T-helper 1 cell (primary cell): ENCODE measurements at regions not wholly inside any gene's neighbourhood (a gene's known extent, or its start where the extent isn't known, plus 50 kb on each side); places are given as distances from the start of the nearest gene placed in this dataset.

Experiments
- DNase-seq, 5 donors: peaks; one replicate each; pipeline ENCODE4 v3.0.0-alpha.2; 2012 to 2020

DNA sequence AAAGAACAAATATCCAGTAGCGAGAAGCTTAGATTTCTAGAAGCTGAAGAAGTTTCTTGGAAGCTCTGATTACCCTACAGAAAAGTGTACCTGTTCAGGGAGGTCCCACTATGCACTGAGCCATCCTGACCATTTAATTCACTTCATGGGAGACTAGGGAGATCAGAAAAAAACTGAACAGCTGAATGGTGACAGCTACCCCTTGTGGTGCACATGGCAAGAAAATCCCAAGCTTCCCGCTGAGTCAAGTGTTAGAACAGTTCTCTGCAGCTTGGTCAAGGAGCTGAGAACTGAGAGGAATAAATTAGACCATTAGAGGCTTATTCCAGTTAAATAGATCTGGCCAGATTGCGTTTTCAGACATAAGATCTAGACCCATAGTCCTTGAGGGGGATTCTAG lies 197.2 kb upstream of the VEPH1 start:
- no peak for DNase-seq

GRCh38 chr3:157695586-157695985 lies 192.4 kb upstream of the VEPH1 start:
- DNase-seq: no peak

- no peak for DNase-seq
Observed at GRCh38 chr3:157695103-157695502, 191.9 kb upstream of the VEPH1 start.

GRCh38 chr3:157693762-157694161 lies 190.5 kb upstream of the VEPH1 start:
- DNase-seq: no peak

DNA sequence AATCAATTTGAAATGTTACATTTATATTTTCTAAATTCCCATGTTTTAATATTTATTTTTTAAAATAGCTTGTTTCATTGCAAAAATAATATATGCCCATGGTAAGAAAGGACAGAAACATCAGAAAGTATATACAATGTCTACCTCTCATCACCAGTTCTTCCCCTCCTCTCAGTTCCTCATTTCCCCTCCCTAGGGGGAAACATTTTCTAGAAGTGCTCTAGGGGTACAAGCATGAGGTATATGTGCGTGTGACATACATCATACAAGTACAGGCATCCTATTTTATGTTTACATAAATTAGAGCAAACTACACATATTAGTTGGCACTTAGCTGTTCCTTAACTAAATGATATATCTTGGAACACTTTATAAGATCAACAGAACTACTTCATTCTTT lies 189.3 kb upstream of the VEPH1 start:
- no peak for DNase-seq

GRCh38 chr3:157683668-157684067 lies 180.5 kb upstream of the VEPH1 start:
- DNase-seq: no peak

DNA sequence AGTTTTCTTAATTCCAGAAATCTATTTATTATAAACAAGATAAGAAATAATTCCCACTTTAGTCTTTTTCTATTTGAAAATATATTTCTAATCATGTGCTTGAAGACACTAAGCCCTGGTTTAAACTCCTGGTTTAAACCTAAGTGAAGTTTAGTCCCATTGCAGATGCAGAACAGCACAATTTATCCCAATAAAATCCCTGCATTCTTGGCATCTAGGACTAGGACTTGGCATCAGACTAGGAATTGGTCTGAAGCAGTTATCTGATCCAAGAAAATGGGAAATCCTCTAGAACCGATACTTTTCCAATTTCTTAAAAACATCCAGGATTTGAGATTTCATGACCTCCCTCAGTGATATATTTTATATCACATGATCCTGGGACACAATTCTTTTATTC lies 168.8 kb upstream of the VEPH1 start:
- DNase-seq: no peak

GRCh38 chr3:157671656-157672055 lies 168.4 kb upstream of the VEPH1 start:
- no peak for DNase-seq

DNA sequence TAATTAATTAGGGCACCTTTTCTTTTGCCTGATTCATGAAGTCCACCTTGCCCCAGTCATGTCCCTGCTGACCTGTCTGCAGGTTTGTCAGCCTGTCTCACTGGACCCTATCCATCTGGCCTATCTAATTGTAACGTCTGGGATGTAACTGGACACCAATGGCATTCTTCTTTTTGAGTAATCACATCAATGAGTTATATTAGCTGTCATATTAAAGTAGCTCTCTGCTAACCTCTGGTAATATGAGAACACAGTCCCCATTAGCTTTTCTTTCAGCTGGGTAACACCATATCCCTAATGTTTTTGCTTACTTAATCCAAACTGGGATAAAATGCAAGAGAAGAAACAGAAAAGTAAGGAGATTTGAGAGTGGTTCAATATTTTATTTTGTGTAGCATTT lies 166.2 kb upstream of the VEPH1 start:
- DNase-seq: no peak

GRCh38 chr3:157667493-157667892 lies 164.3 kb upstream of the VEPH1 start:
- no peak for DNase-seq

DNA sequence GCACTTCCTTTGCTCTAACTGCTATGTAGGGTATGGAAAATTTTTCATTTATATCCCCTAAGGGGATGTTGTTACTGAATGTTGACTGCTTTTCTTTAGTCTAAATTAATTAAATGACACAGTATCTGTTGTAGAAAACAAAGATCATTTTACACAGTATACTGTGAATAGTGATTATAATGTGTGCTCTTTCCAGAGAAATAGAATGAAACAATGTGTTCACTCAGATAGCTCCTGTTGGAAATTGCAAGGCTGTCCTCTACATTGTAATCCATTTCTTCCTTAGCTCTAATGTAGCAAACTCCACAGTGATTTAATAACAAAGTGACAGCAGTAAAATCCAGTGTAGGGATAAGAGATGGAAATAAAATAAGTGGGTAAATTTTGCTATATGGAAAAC lies 159.0 kb upstream of the VEPH1 start:
- DNase-seq: no peak

DNA sequence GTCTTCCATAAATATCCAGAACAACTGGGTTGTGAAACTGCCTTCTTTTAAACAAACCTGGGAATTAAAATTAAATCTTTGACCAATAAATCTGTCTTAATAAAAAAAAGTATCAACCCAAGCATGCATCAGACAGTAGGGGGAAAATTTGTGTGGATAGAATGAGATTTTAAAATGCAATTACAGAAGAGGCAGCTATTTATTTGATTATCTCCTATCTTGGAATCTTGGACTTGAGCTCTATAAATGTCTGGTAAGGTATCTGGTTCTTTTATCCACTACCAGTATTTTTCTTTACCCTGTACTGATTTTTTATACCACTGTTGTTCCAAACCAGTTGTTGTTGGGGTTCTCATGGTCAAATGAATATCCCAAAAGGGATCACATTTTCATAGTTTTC lies 157.6 kb upstream of the VEPH1 start:
- DNase-seq: no peak

- no peak for DNase-seq
Observed at GRCh38 chr3:157652366-157652765, 149.2 kb upstream of the VEPH1 start.

- no peak for DNase-seq
Observed at GRCh38 chr3:157650699-157651098, 147.5 kb upstream of the VEPH1 start.

DNA sequence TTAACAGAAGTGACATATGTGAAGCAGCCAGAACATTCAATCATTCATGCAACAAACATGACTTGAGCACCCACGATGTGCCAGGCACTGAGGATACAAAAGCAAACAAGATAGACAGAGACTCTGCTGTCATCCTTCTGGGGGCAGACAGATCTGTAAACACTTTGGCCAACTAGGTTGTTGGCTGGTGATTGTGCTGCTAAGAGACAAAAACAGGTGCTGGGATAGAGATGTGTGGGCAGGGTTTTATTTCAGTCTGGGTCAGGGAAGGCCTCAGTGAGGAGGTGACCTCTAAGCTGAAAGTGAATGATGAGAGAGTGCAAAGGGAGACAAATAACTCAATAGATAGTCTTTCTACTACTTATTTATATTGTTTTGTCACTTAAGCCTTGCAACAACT lies 147.0 kb upstream of the VEPH1 start:
- DNase-seq: no peak

GRCh38 chr3:157649511-157649910 lies 146.3 kb upstream of the VEPH1 start:
- no peak for DNase-seq

DNA sequence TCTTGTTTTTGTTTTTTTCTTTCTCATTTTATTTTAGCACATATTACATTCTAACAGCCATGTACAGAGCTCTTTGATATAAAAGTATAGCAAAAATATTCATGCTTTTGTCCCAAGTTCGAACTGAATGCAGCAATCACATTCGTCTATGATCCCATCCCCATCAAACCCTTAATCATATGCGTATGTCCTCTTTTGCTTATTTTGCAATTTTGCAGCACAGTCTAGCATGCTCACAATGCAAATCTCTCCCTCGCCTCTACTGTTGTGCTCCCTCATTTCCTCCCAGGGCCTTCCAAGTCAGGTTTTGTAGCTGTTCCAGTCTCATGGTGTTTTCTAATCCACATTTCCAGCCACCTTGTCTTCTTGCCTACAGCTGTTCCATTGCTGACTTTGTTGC lies 144.6 kb upstream of the VEPH1 start:
- DNase-seq: no peak

DNA sequence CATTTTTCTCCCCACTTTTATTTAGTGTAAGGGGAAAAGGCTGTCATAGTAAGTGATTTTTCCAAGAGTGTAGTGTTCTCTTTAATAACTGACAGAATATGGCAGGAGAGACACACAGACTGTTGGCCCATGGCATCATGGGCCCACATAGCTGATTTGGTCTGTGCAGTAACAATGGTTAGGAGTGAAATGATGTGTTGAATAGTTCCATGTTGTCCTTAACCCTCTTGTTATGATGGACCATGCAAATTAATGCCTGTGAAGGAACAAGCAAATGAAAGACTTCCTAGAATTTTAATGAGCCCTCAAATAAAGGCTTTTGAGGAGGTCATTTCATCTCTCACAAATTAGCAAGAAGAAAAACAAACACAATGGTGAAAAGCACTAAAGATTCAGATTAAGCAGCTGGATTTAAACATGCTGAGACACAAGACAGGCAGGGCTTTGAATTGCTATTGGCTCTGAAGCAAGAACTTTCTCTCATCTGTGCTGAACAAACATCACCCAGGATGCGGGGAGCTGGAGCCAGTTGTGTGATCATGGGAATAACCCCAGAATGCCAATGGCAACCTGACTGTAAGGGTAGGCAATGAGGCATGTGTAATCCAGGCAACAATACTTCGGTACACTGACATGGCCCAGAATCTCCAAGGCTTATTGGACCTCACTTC lies 136.7 kb upstream of the VEPH1 start:
- DNase-seq: no peak

- DNase-seq: no peak
Observed at GRCh38 chr3:157637866-157638265, 134.7 kb upstream of the VEPH1 start.

DNA sequence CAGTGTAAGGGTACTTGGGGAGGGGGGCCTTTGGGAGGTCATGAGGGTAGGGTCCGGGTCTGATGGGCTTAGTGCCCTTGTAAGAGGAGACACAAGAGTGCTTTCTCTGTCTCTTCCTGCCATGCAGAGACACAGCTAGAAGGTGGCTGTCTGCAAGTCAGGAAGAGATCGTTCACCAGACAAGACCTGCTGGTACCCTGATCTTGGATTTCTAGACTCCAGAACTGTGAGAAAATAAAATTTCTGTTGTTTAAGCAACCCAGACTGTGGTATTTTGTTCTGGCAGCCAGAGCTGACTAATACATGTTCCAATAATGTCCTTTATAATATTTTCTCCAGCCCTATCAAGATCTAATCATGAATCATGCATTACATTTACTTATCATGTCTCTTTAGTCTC lies 130.0 kb upstream of the VEPH1 start:
- no peak for DNase-seq

- DNase-seq: no peak
Observed at GRCh38 chr3:157632075-157632474, 128.9 kb upstream of the VEPH1 start.

- DNase-seq: no peak
Observed at GRCh38 chr3:157631478-157631877, 128.3 kb upstream of the VEPH1 start.

GRCh38 chr3:157626817-157627216 lies 123.6 kb upstream of the VEPH1 start:
- no peak for DNase-seq

DNA sequence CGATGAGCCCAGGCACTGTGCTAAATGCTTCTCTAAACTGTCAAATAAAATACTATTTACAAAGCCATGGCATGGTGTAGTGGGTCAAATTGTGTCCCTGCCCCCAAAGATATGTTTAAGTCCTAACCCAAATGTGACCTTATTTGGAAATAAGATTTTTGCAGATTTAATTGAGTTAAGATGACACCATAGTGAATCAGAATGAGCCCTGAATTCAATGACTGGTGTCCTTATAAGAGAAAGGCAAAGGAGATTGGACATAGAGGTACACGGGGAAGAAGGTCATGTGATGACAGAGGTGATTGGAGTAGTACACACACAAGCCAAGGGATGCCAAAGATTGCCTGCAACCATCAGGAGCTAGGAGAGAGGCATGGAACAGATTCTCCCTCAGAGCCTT lies 121.6 kb upstream of the VEPH1 start:
- no peak for DNase-seq

DNA sequence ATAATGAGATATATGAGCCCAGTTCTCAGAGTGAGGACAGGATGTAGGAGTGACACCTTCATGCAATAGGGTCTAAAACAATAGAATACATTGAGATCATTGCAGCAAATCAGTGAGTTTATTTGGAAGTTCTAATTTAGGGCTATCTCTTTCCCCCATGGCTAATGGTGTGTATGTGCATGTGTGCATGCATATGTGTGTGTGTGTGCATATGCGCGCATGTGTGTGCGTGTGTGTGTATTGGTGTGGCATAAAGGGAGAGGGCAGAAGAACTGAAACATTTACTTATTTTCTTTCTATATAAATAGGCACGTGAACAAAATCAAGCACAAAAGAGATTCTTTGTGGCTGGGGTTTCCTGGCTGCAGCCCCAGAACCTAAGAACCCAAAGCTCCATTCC lies 115.7 kb upstream of the VEPH1 start:
- no peak for DNase-seq
